ENCODE measurements at regions not wholly inside any gene's neighbourhood (a gene's known extent, or its start where the extent isn't known, plus 50 kb on each side); places are given as distances from the start of the nearest gene placed in this dataset.

DNA sequence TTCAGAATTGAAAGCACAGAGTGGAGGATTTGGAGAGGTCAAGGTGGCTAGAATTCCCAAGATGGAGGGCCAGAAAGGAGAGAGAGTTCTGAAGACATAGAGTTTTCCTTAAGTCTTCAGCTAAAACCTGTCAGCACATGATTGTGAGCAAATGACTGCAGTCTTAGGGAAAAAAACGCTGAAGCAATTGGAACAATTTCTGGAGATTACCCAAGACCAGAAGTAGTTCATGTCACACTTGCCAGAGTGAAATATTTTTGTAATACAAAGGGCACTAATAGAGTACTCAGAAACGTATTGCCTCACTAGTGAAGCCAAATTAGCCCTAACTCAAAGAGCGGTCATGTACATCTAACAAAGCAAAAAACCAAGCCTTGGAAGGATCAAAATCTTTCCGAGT is 541.3 kb upstream of the MARCKS start:
- Histone ChIP-seq H3K36me3 (ENCODE audit: control insufficient read depth in 4 of 4, insufficient read depth in 3 of 4, low read depth in 1 of 4, low read length in 3 of 4) (no peaks in the 10 kb centered on the region), H3K4me1 (ENCODE audit: control insufficient read depth in 4 of 4, insufficient read depth in 4 of 4, low read length in 3 of 4) (no peaks in the 10 kb centered on the region), H3K4me3 (ENCODE audit: low read depth in 1 of 3, low read length in 3 of 3) (no peak overlapping the region), H3K27ac (ENCODE audit: low read depth in 1 of 2, low read length in 2 of 2) (no peak overlapping the region), H3K9me3 (ENCODE audit: control insufficient read depth in 4 of 4, low read length in 3 of 4) (no peaks in the 10 kb centered on the region), H3K27me3 (ENCODE audit: control insufficient read depth in 4 of 4, insufficient read depth in 4 of 4, low read length in 3 of 4) (no peaks in the 10 kb centered on the region), H3K9ac (ENCODE audit: low read depth in 1 of 2, low read length in 2 of 2) (no peak overlapping the region)
- TF ChIP-seq RXRA (IDR thresholded peaks at IDR 0.05) (no peak), TAF1 (conservative IDR thresholded peaks at IDR 0.05) (no peak), FOXA2 (IDR thresholded peaks at IDR 0.05) (no peak), YY1 (IDR thresholded peaks at IDR 0.05) (no peak), EGR1 (IDR thresholded peaks at IDR 0.05; ENCODE audit: low read depth in 2 of 2) (no peak), HNF4G (IDR thresholded peaks at IDR 0.05) (no peak), GABPA (IDR thresholded peaks at IDR 0.05 in 1 of 2, conservative IDR thresholded peaks at IDR 0.05 in 1 of 2) (no peak), FOXA1 (IDR thresholded peaks at IDR 0.05) (no peak), RAD21 (IDR thresholded peaks at IDR 0.05) (no peak), HNF4A (conservative IDR thresholded peaks at IDR 0.05) (no peak), JUND (IDR thresholded peaks at IDR 0.05) (no peak), SP1 (IDR thresholded peaks at IDR 0.05) (no peak), NR2F2 (IDR thresholded peaks at IDR 0.05) (no peak)
- TF ChIP-seq, protein P1, sequence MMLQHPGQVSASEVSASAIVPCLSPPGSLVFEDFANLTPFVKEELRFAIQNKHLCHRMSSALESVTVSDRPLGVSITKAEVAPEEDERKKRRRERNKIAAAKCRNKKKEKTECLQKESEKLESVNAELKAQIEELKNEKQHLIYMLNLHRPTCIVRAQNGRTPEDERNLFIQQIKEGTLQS (IDR thresholded peaks at IDR 0.05), result no peak
- TF ChIP-seq, protein P2, sequence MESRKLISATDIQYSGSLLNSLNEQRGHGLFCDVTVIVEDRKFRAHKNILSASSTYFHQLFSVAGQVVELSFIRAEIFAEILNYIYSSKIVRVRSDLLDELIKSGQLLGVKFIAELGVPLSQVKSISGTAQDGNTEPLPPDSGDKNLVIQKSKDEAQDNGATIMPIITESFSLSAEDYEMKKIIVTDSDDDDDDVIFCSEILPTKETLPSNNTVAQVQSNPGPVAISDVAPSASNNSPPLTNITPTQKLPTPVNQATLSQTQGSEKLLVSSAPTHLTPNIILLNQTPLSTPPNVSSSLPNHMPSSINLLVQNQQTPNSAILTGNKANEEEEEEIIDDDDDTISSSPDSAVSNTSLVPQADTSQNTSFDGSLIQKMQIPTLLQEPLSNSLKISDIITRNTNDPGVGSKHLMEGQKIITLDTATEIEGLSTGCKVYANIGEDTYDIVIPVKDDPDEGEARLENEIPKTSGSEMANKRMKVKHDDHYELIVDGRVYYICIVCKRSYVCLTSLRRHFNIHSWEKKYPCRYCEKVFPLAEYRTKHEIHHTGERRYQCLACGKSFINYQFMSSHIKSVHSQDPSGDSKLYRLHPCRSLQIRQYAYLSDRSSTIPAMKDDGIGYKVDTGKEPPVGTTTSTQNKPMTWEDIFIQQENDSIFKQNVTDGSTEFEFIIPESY (IDR thresholded peaks at IDR 0.05), result no peak
- TF ChIP-seq, protein P3, sequence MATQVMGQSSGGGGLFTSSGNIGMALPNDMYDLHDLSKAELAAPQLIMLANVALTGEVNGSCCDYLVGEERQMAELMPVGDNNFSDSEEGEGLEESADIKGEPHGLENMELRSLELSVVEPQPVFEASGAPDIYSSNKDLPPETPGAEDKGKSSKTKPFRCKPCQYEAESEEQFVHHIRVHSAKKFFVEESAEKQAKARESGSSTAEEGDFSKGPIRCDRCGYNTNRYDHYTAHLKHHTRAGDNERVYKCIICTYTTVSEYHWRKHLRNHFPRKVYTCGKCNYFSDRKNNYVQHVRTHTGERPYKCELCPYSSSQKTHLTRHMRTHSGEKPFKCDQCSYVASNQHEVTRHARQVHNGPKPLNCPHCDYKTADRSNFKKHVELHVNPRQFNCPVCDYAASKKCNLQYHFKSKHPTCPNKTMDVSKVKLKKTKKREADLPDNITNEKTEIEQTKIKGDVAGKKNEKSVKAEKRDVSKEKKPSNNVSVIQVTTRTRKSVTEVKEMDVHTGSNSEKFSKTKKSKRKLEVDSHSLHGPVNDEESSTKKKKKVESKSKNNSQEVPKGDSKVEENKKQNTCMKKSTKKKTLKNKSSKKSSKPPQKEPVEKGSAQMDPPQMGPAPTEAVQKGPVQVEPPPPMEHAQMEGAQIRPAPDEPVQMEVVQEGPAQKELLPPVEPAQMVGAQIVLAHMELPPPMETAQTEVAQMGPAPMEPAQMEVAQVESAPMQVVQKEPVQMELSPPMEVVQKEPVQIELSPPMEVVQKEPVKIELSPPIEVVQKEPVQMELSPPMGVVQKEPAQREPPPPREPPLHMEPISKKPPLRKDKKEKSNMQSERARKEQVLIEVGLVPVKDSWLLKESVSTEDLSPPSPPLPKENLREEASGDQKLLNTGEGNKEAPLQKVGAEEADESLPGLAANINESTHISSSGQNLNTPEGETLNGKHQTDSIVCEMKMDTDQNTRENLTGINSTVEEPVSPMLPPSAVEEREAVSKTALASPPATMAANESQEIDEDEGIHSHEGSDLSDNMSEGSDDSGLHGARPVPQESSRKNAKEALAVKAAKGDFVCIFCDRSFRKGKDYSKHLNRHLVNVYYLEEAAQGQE (IDR thresholded peaks at IDR 0.05), result no peak
- TF ChIP-seq, protein P4, sequence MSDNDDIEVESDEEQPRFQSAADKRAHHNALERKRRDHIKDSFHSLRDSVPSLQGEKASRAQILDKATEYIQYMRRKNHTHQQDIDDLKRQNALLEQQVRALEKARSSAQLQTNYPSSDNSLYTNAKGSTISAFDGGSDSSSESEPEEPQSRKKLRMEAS (IDR thresholded peaks at IDR 0.05), result no peak
- TF ChIP-seq, protein P5, sequence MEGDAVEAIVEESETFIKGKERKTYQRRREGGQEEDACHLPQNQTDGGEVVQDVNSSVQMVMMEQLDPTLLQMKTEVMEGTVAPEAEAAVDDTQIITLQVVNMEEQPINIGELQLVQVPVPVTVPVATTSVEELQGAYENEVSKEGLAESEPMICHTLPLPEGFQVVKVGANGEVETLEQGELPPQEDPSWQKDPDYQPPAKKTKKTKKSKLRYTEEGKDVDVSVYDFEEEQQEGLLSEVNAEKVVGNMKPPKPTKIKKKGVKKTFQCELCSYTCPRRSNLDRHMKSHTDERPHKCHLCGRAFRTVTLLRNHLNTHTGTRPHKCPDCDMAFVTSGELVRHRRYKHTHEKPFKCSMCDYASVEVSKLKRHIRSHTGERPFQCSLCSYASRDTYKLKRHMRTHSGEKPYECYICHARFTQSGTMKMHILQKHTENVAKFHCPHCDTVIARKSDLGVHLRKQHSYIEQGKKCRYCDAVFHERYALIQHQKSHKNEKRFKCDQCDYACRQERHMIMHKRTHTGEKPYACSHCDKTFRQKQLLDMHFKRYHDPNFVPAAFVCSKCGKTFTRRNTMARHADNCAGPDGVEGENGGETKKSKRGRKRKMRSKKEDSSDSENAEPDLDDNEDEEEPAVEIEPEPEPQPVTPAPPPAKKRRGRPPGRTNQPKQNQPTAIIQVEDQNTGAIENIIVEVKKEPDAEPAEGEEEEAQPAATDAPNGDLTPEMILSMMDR (IDR thresholded peaks at IDR 0.05; ENCODE audit: low read depth, low read length, missing input control), result no peak
- WGBS, result 74% methylated on average over 4 of the region's 4 CpGs
- no peak for DNase-seq (ENCODE audit: low spot score)
